GM12878 (cell line): ENCODE measurements at regions not wholly inside any gene's neighbourhood (a gene's known extent, or its start where the extent isn't known, plus 50 kb on each side); places are given as distances from the start of the nearest gene placed in this dataset.

ENCODE experiments used
- ATAC-seq: fragments of 200-7000 bp; cut with Tn5 transposase; 3 replicates; pipeline ENCODE4 v1.9.1; 2020; ENCODE audit warnings: mild to moderate bottlenecking, moderate library complexity
- BruUV-seq: library from RNA; stranded (reverse); fragments of 400-500 nt; replicated peaks from 2 replicates; lab custom pipeline; 2021; lab: Mats Ljungman, UMichigan
- CTCF ChIA-PET: fragments of 300-600 bp; sonication (Branson Sonifier 250); formaldehyde crosslinking; extraction: SDS; loops from one replicate; lab custom pipeline; 2021; ENCODE audit warnings: inconsistent platforms; lab: Yijun Ruan, JAX
- POLR2A ChIA-PET: fragments of 350-600 bp; formaldehyde crosslinking; extraction: SDS; loops from one replicate; lab custom pipeline; 2021; ENCODE audit warnings: inconsistent platforms; lab: Charles Lee
- RAD21 ChIA-PET: fragments of 300-600 bp; sonication (Branson Sonifier 250); formaldehyde crosslinking; loops from one replicate; lab custom pipeline; 2023; ENCODE audit warnings: antibody characterized with exemption; ENCODE audit not compliant: unreplicated experiment; lab: Charles Lee
- SMC1A ChIA-PET: fragments of 300-600 bp; sonication (Branson Sonifier 250); formaldehyde crosslinking; loops from one replicate; lab custom pipeline; 2023; ENCODE audit not compliant: unreplicated experiment, uncharacterized antibody; lab: Charles Lee
- DNase-seq: peaks from one replicate; pipeline ENCODE4 v3.0.0-alpha.2; 2011; ENCODE audit warnings: low read depth, low spot score
- FAIRE-seq: peaks from 3 replicates; lab custom pipeline; 2011; peaks lifted over from hg19 to GRCh38; lab: Jason Lieb, UNC
- H2AFZ ChIP-seq: 2 replicates; pipeline ENCODE4 v1.6.0; 2011; ENCODE audit warnings: low read depth, low read length, control low read depth; ENCODE audit not compliant: control insufficient read depth
- H3K27ac ChIP-seq: 2 replicates; pipeline ENCODE4 v1.5.1; 2011; ENCODE audit warnings: control low read depth; ENCODE audit not compliant: control insufficient read depth, insufficient read depth
- H3K27me3 ChIP-seq, 2 experiments: replicated peaks in 1 of 2; 2 replicates each; pipeline versions ENCODE4 v1.6.0 to v1.6.1; 2011; ENCODE audit warnings: low read length in 1 of 2; ENCODE audit not compliant: control insufficient read depth in 2 of 2, insufficient read depth in 2 of 2
- H3K36me3 ChIP-seq, 2 experiments: 2 replicates each; pipeline ENCODE4 v1.5.1; 2011; ENCODE audit warnings: low read length in 1 of 2; ENCODE audit not compliant: control insufficient read depth in 2 of 2, insufficient read depth in 2 of 2
- H3K4me1 ChIP-seq: 2 replicates; pipeline ENCODE4 v1.6.1; 2011; ENCODE audit warnings: mild to moderate bottlenecking, low read length, moderate library complexity, mixed read lengths; ENCODE audit not compliant: control insufficient read depth, insufficient read depth
- H3K4me2 ChIP-seq: 2 replicates; pipeline ENCODE4 v1.6.0; 2011; ENCODE audit warnings: control low read depth; ENCODE audit not compliant: control insufficient read depth, insufficient read depth
- H3K4me3 ChIP-seq: fragments of 200-600 bp; sonication (generic); 2 replicates; pipeline ENCODE4 v1.5.1; 2016
- H3K79me2 ChIP-seq: 2 replicates; pipeline ENCODE4 v1.6.0; 2011; ENCODE audit warnings: low read length; ENCODE audit not compliant: control insufficient read depth, insufficient read depth
- H3K9ac ChIP-seq: 2 replicates; pipeline ENCODE4 v1.8.0; 2011; ENCODE audit warnings: low read length, control low read depth, mixed read lengths; ENCODE audit not compliant: control insufficient read depth, insufficient read depth
- H3K9me3 ChIP-seq: replicated peaks from 3 replicates; pipeline ENCODE4 v1.5.1; 2011; ENCODE audit warnings: mild to moderate bottlenecking, low read length; ENCODE audit not compliant: control insufficient read depth, insufficient read depth
- H4K20me1 ChIP-seq: 2 replicates; pipeline ENCODE4 v1.6.0; 2011; ENCODE audit not compliant: control insufficient read depth, insufficient read depth
- CHD4 ChIP-seq: fragments of 200-600 bp; sonication (generic); IDR thresholded peaks from 2 replicates; pipeline ENCODE4 v1.6.1; 2016; ENCODE audit warnings: mild to moderate bottlenecking
- CREB1 ChIP-seq: IDR thresholded peaks from 2 replicates; pipeline ENCODE4 v1.6.1; 2012; ENCODE audit warnings: low read depth, mild to moderate bottlenecking, inconsistent platforms
- EED ChIP-seq: sonication (generic); IDR thresholded peaks from 2 replicates; pipeline ENCODE4 v1.6.1; 2016; ENCODE audit warnings: antibody characterized with exemption, low read depth
- EGR1 ChIP-seq, 2 experiments: IDR thresholded peaks; 1 replicate in 1 of 2; 2 replicates in 1 of 2; pipeline ENCODE4 v1.6.1; 2011 to 2012; ENCODE audit warnings: low read depth in 2 of 2, low read length in 2 of 2, borderline replicate concordance in 1 of 2, mild to moderate bottlenecking in 1 of 2, moderate library complexity in 1 of 2
- MTA3 ChIP-seq: IDR thresholded peaks from 2 replicates; pipeline ENCODE4 v1.6.1; 2012; ENCODE audit warnings: low read length, inconsistent platforms, borderline replicate concordance
- NFYA ChIP-seq: IDR thresholded peaks from 2 replicates; pipeline ENCODE4 v1.6.1; 2011; ENCODE audit warnings: low read depth, mild to moderate bottlenecking, low read length, improper control_type of control experiment, borderline replicate concordance
- NR2C1 ChIP-seq: fragments of 450-650 bp; IDR thresholded peaks from 2 replicates; pipeline ENCODE4 v1.6.1; 2017; ENCODE audit warnings: antibody characterized with exemption, mild to moderate bottlenecking, moderate library complexity
- POLR2AphosphoS5 ChIP-seq: IDR thresholded peaks from 2 replicates; pipeline ENCODE4 v1.6.1; 2011; ENCODE audit warnings: mild to moderate bottlenecking, low read length, inconsistent platforms
- RCOR1 ChIP-seq: conservative IDR thresholded peaks from 2 replicates; pipeline ENCODE4 v1.6.1; 2012; ENCODE audit warnings: low read depth, low read length, improper control_type of control experiment
- WRNIP1 ChIP-seq: IDR thresholded peaks from 2 replicates; pipeline ENCODE4 v1.6.1; 2011; ENCODE audit warnings: low read depth, low read length, improper control_type of control experiment, borderline replicate concordance
- WGBS: methylation state at CpG from one replicate; pipeline ENCODE4 v1.1.6; 2016; ENCODE audit warnings: low lambda C conversion rate; ENCODE audit not compliant: insufficient replicate concordance, insufficient coverage; ENCODE audit errors: missing lambda C conversion rate; 5-methylcytosine and 5-hydroxymethylcytosine counted together
- in situ Hi-C: fragments of 300-500 bp; cut with MboI; formaldehyde crosslinking; loops from 9 replicates; pipeline ENCODE4 v1.14.3; 2018; ENCODE audit warnings: mixed read lengths
- intact Hi-C: fragments of 100-400 bp; cut with micrococcal nuclease; formaldehyde crosslinking; loops from one replicate; pipeline ENCODE4 v1.14.2; 2022; ENCODE audit not compliant: unreplicated experiment
- TF ChIP-seq, protein P1 (sequence below): fragments of 450-650 bp; IDR thresholded peaks from 2 replicates; pipeline ENCODE4 v1.6.1; 2016; ENCODE audit warnings: mild to moderate bottlenecking
- TF ChIP-seq, protein P2 (sequence below): fragments of 450-650 bp; IDR thresholded peaks from 2 replicates; pipeline ENCODE4 v1.6.1; 2017; ENCODE audit warnings: antibody characterized with exemption, mild to moderate bottlenecking, moderate library complexity

DNA sequence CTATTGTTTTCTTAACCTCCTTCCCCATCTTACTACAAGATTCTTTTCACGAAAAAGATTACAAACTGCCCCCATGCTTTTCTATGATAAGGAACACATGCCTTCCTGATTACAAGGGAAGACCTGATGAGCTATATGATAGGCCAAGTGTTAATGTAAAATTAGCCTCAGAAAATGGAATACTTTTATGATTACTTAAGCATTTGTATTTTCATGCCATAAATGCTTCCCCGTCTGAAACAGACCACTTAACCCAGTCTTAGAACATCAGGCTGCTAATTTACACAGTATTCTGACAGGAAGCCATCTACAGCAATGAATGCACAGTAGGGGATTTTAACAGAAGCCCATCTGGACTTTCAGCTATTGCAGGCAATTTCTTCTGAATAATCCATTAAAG lies 274.9 kb downstream of the HAO1 start:
- H2AFZ ChIP-seq, result no peak overlapping the region
- H3K9ac ChIP-seq, result no peak overlapping the region
- SMC1A ChIA-PET, result no interaction called here
- H3K4me1 ChIP-seq, result no peaks in the 10 kb centered on the region
- intact Hi-C loops, result no loop called here
- no peaks in the 10 kb centered on the region for H3K9me3 ChIP-seq
- H4K20me1 ChIP-seq, result no peaks in the 10 kb centered on the region
- RAD21 ChIA-PET, result no interaction called here
- no peaks in the 10 kb centered on the region for H3K36me3 ChIP-seq
- no peaks in the 10 kb centered on the region for H3K79me2 ChIP-seq
- in situ Hi-C loops, result no loop called here
- FAIRE-seq, result no peak
- no peak overlapping the region for H3K4me3 ChIP-seq
- CTCF ChIA-PET, result interaction anchor here (0.6 kb wide), 1 partner anchor 13 kb away, joined by 4 read pairs; no protein-coding TSS in a partner anchor
- no peak for ATAC-seq
- POLR2A ChIA-PET, result no interaction called here
- no peaks in the 10 kb centered on the region for H3K27me3 ChIP-seq
- TF ChIP-seq NFYA (no peak), WRNIP1 (no peak), CHD4 (no peak), EGR1 (IDR thresholded peaks at IDR 0.05; ENCODE audit: borderline replicate concordance in 1 of 2, low read depth in 2 of 2, low read length in 2 of 2) (no peak), CREB1 (no peak), POLR2AphosphoS5 (no peak), MTA3 (no peak), NR2C1 (no peak), RCOR1 (no peak), EED (no peak)
- TF ChIP-seq, protein P1, sequence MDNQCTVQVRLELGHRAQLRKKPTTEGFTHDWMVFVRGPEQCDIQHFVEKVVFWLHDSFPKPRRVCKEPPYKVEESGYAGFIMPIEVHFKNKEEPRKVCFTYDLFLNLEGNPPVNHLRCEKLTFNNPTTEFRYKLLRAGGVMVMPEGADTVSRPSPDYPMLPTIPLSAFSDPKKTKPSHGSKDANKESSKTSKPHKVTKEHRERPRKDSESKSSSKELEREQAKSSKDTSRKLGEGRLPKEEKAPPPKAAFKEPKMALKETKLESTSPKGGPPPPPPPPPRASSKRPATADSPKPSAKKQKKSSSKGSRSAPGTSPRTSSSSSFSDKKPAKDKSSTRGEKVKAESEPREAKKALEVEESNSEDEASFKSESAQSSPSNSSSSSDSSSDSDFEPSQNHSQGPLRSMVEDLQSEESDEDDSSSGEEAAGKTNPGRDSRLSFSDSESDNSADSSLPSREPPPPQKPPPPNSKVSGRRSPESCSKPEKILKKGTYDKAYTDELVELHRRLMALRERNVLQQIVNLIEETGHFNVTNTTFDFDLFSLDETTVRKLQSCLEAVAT, result no peak
- TF ChIP-seq, protein P2, sequence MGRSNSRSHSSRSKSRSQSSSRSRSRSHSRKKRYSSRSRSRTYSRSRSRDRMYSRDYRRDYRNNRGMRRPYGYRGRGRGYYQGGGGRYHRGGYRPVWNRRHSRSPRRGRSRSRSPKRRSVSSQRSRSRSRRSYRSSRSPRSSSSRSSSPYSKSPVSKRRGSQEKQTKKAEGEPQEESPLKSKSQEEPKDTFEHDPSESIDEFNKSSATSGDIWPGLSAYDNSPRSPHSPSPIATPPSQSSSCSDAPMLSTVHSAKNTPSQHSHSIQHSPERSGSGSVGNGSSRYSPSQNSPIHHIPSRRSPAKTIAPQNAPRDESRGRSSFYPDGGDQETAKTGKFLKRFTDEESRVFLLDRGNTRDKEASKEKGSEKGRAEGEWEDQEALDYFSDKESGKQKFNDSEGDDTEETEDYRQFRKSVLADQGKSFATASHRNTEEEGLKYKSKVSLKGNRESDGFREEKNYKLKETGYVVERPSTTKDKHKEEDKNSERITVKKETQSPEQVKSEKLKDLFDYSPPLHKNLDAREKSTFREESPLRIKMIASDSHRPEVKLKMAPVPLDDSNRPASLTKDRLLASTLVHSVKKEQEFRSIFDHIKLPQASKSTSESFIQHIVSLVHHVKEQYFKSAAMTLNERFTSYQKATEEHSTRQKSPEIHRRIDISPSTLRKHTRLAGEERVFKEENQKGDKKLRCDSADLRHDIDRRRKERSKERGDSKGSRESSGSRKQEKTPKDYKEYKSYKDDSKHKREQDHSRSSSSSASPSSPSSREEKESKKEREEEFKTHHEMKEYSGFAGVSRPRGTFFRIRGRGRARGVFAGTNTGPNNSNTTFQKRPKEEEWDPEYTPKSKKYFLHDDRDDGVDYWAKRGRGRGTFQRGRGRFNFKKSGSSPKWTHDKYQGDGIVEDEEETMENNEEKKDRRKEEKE, result no peak
- BruUV-seq, result no TSS peak
- no peak overlapping the region for H3K4me2 ChIP-seq
- no peak for DNase-seq
- H3K27ac ChIP-seq, result no peak overlapping the region
- 0% methylated on average over 2 of the region's 2 CpGs for WGBS
